Epithelial cell of esophagus (primary cell): ENCODE measurements at regions not wholly inside any gene's neighbourhood (a gene's known extent, or its start where the extent isn't known, plus 50 kb on each side); places are given as distances from the start of the nearest gene placed in this dataset.

Source experiments
- DNase-seq: peaks from one replicate; pipeline ENCODE4 v3.0.0; 2010; ENCODE audit warnings: low read depth
- H3K4me3 ChIP-seq: 2 replicates; pipeline ENCODE4 v1.5.1; 2011; ENCODE audit warnings: mild to moderate bottlenecking, low read length, control low read depth
- CTCF ChIP-seq: IDR thresholded peaks from 2 replicates; pipeline ENCODE4 v1.5.1; 2011; ENCODE audit warnings: low read depth, mild to moderate bottlenecking, low read length, control low read depth, inconsistent platforms; ENCODE audit not compliant: insufficient read depth; ENCODE audit errors: missing control alignments

GRCh38 chr15:68482246-68482645, 50.3 kb upstream of the ITGA11 start:
- TF ChIP-seq CTCF, result no peak
- no peak for DNase-seq
- no peak overlapping the region for H3K4me3 ChIP-seq

GRCh38 chr15:68483165-68483564, 51.2 kb upstream of the ITGA11 start:
- no peak for TF ChIP-seq CTCF
- DNase-seq, result no peak
- no peak overlapping the region for H3K4me3 ChIP-seq

GRCh38 chr15:68484220-68484619, 52.3 kb upstream of the ITGA11 start:
- H3K4me3 ChIP-seq, result no peak overlapping the region
- TF ChIP-seq CTCF, result no peak
- no peak for DNase-seq

DNA sequence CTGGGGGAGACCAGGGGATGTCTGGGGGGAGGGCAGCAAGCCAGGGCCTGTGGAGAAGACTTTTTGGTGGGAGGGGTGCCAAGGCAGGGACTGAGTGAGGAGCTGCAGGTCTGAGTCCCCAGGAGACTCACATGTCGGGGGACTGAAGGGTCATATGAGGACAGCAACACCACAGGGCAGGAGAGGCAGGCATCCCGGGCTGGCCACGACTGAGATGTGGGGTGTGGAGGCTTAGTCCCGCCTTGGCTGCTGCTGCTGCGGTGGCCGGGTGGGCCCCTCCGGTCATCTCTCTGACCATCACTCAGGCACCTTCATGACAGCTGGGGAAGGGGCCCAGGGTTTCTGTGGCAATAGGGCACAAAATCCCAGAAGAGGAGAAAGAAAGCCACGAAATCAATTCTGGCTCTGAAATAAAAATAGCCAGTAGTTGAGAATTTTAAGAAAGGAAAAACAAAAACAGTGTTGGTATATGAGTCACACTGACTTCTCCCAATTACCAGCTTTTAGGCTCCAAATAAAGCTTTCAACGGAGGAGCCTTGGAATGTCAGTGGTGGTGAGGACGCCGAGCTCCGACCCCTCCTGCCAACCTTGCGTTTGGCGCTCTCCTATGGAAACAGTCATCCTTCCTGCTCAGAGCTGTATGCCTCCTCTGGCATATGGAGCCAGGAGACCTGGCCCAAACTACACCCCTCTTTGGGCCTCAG, 52.9 kb upstream of the ITGA11 start:
- H3K4me3 ChIP-seq, result no peak overlapping the region
- DNase-seq, result no peak
- TF ChIP-seq CTCF, result no peak

DNA sequence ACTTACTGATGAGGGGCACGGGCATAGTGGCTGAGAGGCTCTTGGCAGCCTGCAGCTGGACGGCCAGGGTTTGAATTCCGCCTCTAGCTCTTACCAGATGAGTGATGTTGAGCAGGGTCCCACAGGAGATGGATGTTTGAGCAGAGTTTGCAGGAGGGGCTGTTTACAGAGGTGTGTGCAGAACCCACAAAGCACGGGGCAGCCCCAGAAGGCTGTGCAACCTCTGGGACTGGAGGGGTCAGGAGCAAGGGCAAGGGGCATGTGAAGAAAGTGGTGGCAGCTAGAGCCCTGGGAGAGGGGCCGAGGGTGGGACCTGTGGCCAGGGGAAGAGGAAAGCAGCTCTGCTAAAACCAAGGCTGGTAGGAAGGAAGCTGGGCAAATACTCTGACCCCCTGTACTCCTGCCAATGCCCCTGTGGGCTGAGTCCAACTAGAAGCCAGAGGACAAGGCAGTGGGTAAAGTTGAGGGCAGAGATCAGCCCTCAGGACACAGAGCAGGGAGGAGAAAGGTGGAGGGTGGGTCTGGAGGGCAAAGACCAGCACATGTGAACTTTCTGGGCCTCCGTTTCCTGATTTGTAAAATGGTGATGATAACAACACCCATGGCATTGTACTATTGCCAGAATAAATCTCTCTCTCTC, 53.9 kb upstream of the ITGA11 start:
- no peak overlapping the region for H3K4me3 ChIP-seq
- no peak for DNase-seq
- TF ChIP-seq CTCF, result no peak

DNA sequence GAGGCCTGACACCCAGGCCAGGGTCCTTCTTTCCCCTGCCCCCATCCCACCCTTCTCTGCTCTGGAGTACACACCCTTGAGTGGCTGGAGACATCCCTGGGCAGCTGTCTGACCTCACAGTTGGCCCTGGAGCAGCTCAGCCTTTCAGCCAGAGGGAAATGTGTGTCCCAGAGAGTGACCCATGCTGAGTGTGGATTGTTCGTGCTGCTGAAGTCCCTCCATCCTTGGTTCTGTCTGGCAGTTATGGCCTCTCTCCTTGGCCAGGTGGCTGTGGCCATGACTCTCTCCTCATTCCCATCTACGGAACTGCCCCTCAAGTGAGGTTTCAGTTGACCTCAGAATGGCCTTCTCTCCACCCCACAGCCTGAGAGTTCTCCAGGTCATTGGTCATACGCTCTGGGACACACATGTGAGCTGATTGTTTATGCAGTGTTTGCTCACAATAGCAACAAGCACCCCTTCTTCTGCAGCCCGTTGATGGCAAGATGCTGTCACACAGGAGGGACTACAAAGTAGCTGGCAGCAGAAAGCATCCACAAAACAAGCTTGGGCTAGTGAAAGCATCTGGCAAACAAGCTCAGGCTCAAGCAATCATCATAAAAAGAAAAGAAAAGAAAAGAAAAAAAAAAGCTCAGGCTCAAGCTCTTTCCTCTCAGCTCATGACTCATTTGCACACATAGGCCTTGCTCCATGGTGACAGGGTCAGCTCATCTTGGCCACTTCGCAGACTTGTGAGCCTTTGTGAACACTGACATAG, 55.3 kb upstream of the ITGA11 start:
- no peak overlapping the region for H3K4me3 ChIP-seq
- DNase-seq, result peak; percentile 35
- TF ChIP-seq CTCF, result no peak
